Endodermal cell (in vitro differentiated cells): ENCODE measurements at regions not wholly inside any gene's neighbourhood (a gene's known extent, or its start where the extent isn't known, plus 50 kb on each side); places are given as distances from the start of the nearest gene placed in this dataset.

Experiments used
- DNase-seq: peaks from one replicate; pipeline ENCODE4 v3.0.0-alpha.2; 2017
- H3K27ac ChIP-seq: 2 replicates; pipeline ENCODE4 v1.5.1; 2013; ENCODE audit warnings: mild to moderate bottlenecking, low read depth, low read length, moderate library complexity
- H3K27me3 ChIP-seq: 2 replicates; pipeline ENCODE4 v1.6.1; 2013; ENCODE audit warnings: mild to moderate bottlenecking, low read length, moderate library complexity; ENCODE audit not compliant: insufficient read depth, control insufficient read depth, poor library complexity, severe bottlenecking
- H3K36me3 ChIP-seq: 2 replicates; pipeline ENCODE4 v1.7.0; 2013; ENCODE audit warnings: mild to moderate bottlenecking, low read length, moderate library complexity; ENCODE audit not compliant: control insufficient read depth, insufficient read depth
- H3K4me1 ChIP-seq: one replicate; pipeline ENCODE4 v1.7.0; 2013; ENCODE audit warnings: low read length; ENCODE audit not compliant: control insufficient read depth, insufficient read depth
- H3K4me3 ChIP-seq: 2 replicates; pipeline ENCODE4 v1.5.1; 2013; ENCODE audit warnings: mild to moderate bottlenecking, low read length, moderate library complexity
- H3K9ac ChIP-seq: 2 replicates; pipeline ENCODE4 v1.6.1; 2013; ENCODE audit warnings: mild to moderate bottlenecking, low read length, moderate library complexity; ENCODE audit not compliant: poor library complexity, severe bottlenecking; ENCODE audit errors: extremely low read depth
- H3K9me3 ChIP-seq: 2 replicates; pipeline ENCODE4 v1.6.1; 2013; ENCODE audit warnings: mild to moderate bottlenecking, low read length, moderate library complexity; ENCODE audit not compliant: control insufficient read depth
- H3K27ac Mint-ChIP-seq: 2 replicates; pipeline ENCODE4 v1.8.0; 2020; ENCODE audit warnings: mixed read lengths
- H3K27me3 Mint-ChIP-seq: 2 replicates; pipeline ENCODE4 v1.8.0; 2021; ENCODE audit warnings: mild to moderate bottlenecking, mixed read lengths; ENCODE audit not compliant: insufficient read depth
- H3K36me3 Mint-ChIP-seq: 2 replicates; pipeline ENCODE4 v1.8.0; 2020; ENCODE audit warnings: low read depth, mixed read lengths
- H3K4me1 Mint-ChIP-seq: 2 replicates; pipeline ENCODE4 v1.8.0; 2020; ENCODE audit warnings: mixed read lengths
- H3K4me3 Mint-ChIP-seq: 2 replicates; pipeline ENCODE4 v1.8.0; 2020; ENCODE audit warnings: mild to moderate bottlenecking, moderate library complexity, mixed read lengths
- H3K9me3 Mint-ChIP-seq: 2 replicates; pipeline ENCODE4 v1.8.0; 2020; ENCODE audit warnings: mild to moderate bottlenecking, mixed read lengths
- CTCF ChIP-seq: fragments of 200-600 bp; sonication (generic); conservative IDR thresholded peaks from 2 replicates; pipeline ENCODE4 v1.5.0; 2021; ENCODE audit warnings: antibody characterized with exemption, mild to moderate bottlenecking
- WGBS, 2 experiments: methylation state at CpG; one replicate each; pipeline versions ENCODE4 v1.1.5 to v1.1.7; 2013; ENCODE audit warnings: missing lambda C conversion rate in 2 of 2, mixed read lengths in 1 of 2; ENCODE audit not compliant: insufficient coverage in 1 of 2, insufficient read length in 1 of 2; 5-methylcytosine and 5-hydroxymethylcytosine counted together

DNA sequence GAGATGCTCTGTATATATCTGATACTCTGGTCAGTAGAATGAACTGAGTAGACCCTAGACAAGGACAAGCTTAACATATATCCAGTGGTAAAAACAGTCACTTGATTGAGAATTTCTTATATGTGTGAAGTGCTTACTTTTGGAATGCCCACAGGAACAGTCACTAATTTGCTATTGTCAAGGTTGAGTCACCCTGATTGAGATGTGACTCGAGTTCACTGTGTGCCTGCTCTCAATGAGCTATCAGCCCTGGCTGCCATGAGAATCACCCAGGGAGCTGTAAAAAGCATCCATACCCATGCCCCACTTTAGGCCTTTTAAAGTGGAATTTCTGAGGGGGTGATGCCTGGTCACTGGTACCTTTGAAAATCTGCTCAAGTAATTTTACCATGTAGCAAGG is 283.7 kb downstream of the SUCLG1 start:
- Mint-ChIP-seq H3K4me1 (no peaks in the 10 kb centered on the region), H3K27ac (no peak overlapping the region), H3K36me3 (no peaks in the 10 kb centered on the region), H3K27me3 (no peaks in the 10 kb centered on the region), H3K4me3 (no peak overlapping the region), H3K9me3 (no peaks in the 10 kb centered on the region)
- Histone ChIP-seq H3K4me1 (no peaks in the 10 kb centered on the region), H3K4me3 (no peak overlapping the region), H3K9ac (no peak overlapping the region), H3K9me3 (no peaks in the 10 kb centered on the region), H3K27me3 (no peaks in the 10 kb centered on the region), H3K36me3 (no peaks in the 10 kb centered on the region), H3K27ac (no peak overlapping the region)
- no peak for TF ChIP-seq CTCF
- no peak for DNase-seq
- WGBS, 2 experiments: 86% methylated on average over 1 of the region's 1 CpG; no CpG with 5 or more reads in 1 of the 2 experiments

- H3K4me3 ChIP-seq: no peak overlapping the region
- Mint-ChIP-seq H3K9me3 (peaks cover 22% of the 10 kb centered on the region), H3K27me3 (no peaks in the 10 kb centered on the region), H3K4me3 (no peak overlapping the region), H3K4me1 (peaks cover 4% of the 10 kb centered on the region), H3K36me3 (no peaks in the 10 kb centered on the region), H3K27ac (no peak overlapping the region)
- H3K9me3 ChIP-seq: peaks cover 12% of the 10 kb centered on the region
- no peak for DNase-seq
- H3K27me3 ChIP-seq: no peaks in the 10 kb centered on the region
- no peaks in the 10 kb centered on the region for H3K4me1 ChIP-seq
- WGBS, 2 experiments: 77% methylated on average over 1 of the region's 1 CpG; no CpG with 5 or more reads in 1 of the 2 experiments
- no peak overlapping the region for H3K9ac ChIP-seq
- no peak for TF ChIP-seq CTCF
- no peak overlapping the region for H3K27ac ChIP-seq
- H3K36me3 ChIP-seq: no peaks in the 10 kb centered on the region
Measured at GRCh38 chr2:84173041-84173440, 286.0 kb downstream of the SUCLG1 start.

DNA sequence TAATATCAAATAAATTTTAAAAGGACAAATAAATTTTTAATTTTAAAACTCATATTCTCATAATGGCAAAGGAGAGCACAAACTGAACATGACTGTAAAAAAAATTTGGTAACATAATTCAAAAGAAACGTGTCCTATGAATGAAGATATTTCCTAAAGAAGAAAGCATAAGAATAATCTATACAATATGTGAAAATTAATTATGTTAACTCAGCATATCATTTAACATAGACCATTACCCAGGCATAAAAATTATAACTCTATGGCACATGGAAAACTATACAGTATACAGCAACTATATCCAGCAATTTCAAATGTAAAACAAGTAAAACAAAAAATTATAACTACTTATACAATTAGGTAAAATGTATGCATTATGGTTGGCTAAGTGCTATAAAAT is 288.1 kb downstream of the SUCLG1 start:
- H3K27ac ChIP-seq: no peak overlapping the region
- no peak for TF ChIP-seq CTCF

More for the DNA sequence above, 288.1 kb downstream of the SUCLG1 start:
- H3K27me3 ChIP-seq: no peaks in the 10 kb centered on the region
- WGBS, 2 experiments: no CpG with 5 or more reads among the region's 1 CpG
- no peak overlapping the region for H3K27ac Mint-ChIP-seq
- H3K4me3 ChIP-seq: no peak overlapping the region
- no peaks in the 10 kb centered on the region for H3K4me1 ChIP-seq
- no peak overlapping the region for H3K4me3 Mint-ChIP-seq
- peaks cover 4% of the 10 kb centered on the region for H3K4me1 Mint-ChIP-seq
- H3K27me3 Mint-ChIP-seq: no peaks in the 10 kb centered on the region
- H3K9me3 Mint-ChIP-seq: peaks cover 22% of the 10 kb centered on the region
- no peak overlapping the region for H3K9ac ChIP-seq
- H3K36me3 Mint-ChIP-seq: no peaks in the 10 kb centered on the region
- H3K9me3 ChIP-seq: peaks cover 12% of the 10 kb centered on the region
- DNase-seq: no peak
- no peaks in the 10 kb centered on the region for H3K36me3 ChIP-seq
